Endothelial cell of umbilical vein (primary cell): ENCODE measurements at regions not wholly inside any gene's neighbourhood (a gene's known extent, or its start where the extent isn't known, plus 50 kb on each side); places are given as distances from the start of the nearest gene placed in this dataset.
A peak's percentile ranks its signal among the peaks of the same experiment; 100 is the strongest.

ENCODE experiments used
- BruUV-seq: library from RNA; stranded (reverse); fragments of 400-500 nt; replicated peaks from 2 replicates; lab custom pipeline; 2021; lab: Mats Ljungman, UMichigan
- CTCF ChIA-PET: fragments of 300-600, 350-600 bp; sonication (Branson Sonifier 250); formaldehyde crosslinking; loops from one replicate; lab custom pipeline; 2021; ENCODE audit warnings: antibody characterized with exemption, inconsistent platforms; lab: Charles Lee
- POLR2A ChIA-PET: fragments of 300-600, 350-600 bp; sonication (Branson Sonifier 250); formaldehyde crosslinking; loops from one replicate; lab custom pipeline; 2021; ENCODE audit warnings: antibody characterized with exemption, inconsistent platforms; lab: Charles Lee
- DNase-seq: peaks from one replicate; pipeline ENCODE4 v3.0.0-alpha.2; 2011; ENCODE audit warnings: low read depth, low spot score
- FAIRE-seq: peaks from 2 replicates; lab custom pipeline; 2011; peaks lifted over from hg19 to GRCh38; lab: Jason Lieb, UNC
- H2AFZ ChIP-seq: 2 replicates; pipeline ENCODE4 v1.6.0; 2012; ENCODE audit warnings: low read depth, low read length, control low read depth, inconsistent platforms
- H3K27ac ChIP-seq: 2 replicates; pipeline ENCODE4 v1.5.1; 2011; ENCODE audit warnings: low read depth, mild to moderate bottlenecking, control low read depth, low read length, moderate library complexity; ENCODE audit not compliant: insufficient read depth
- H3K27me3 ChIP-seq, 2 experiments: 2 replicates each; pipeline versions ENCODE4 v1.6.0 to v1.6.1; 2011; ENCODE audit warnings: low read length in 2 of 2, mixed read lengths in 1 of 2; ENCODE audit not compliant: control insufficient read depth in 2 of 2, insufficient read depth in 2 of 2
- H3K36me3 ChIP-seq, 2 experiments: 2 replicates in 1 of 2; 3 replicates in 1 of 2; pipeline ENCODE4 v1.5.1; 2011; ENCODE audit warnings: low read length in 2 of 2, mild to moderate bottlenecking in 1 of 2, moderate library complexity in 1 of 2; ENCODE audit not compliant: control insufficient read depth in 2 of 2, insufficient read depth in 2 of 2; ENCODE audit errors: extremely low read depth in 1 of 2
- H3K4me1 ChIP-seq: 3 replicates; pipeline ENCODE4 v1.5.1; 2011; ENCODE audit warnings: mild to moderate bottlenecking, low read length; ENCODE audit not compliant: control insufficient read depth, insufficient read depth; ENCODE audit errors: extremely low read depth
- H3K4me2 ChIP-seq: 2 replicates; pipeline ENCODE4 v1.6.1; 2011; ENCODE audit warnings: low read length, control low read depth, mixed read lengths; ENCODE audit not compliant: insufficient read depth
- H3K4me3 ChIP-seq, 3 experiments: fragments of 200-600 bp in 1 of 3; sonication (generic), shearing (Covaris generic) in 1 of 3; replicated peaks in 1 of 3; 2 replicates each; pipeline ENCODE4 v1.5.1; 2011 to 2016; ENCODE audit warnings: control low read depth in 3 of 3, low read length in 3 of 3, mild to moderate bottlenecking in 2 of 3, inconsistent platforms in 1 of 3, low read depth in 1 of 3, moderate library complexity in 1 of 3; ENCODE audit not compliant: insufficient read depth in 1 of 3
- H3K79me2 ChIP-seq: 2 replicates; pipeline ENCODE4 v1.6.0; 2012; ENCODE audit warnings: low read length, inconsistent platforms; ENCODE audit not compliant: control insufficient read depth, insufficient read depth
- H3K9ac ChIP-seq: replicated peaks from 2 replicates; pipeline ENCODE3; 2011; ENCODE audit warnings: low read length, control low read depth; ENCODE audit not compliant: insufficient read depth; ENCODE audit errors: extremely low read depth
- H3K9me1 ChIP-seq: replicated peaks from 3 replicates; pipeline ENCODE4 v1.6.0; 2011; ENCODE audit warnings: mild to moderate bottlenecking, low read length; ENCODE audit not compliant: control insufficient read depth, insufficient read depth; ENCODE audit errors: extremely low read depth
- H3K9me3 ChIP-seq: replicated peaks from 2 replicates; pipeline ENCODE4 v1.5.1; 2012; ENCODE audit warnings: low read length, inconsistent platforms; ENCODE audit not compliant: control insufficient read depth, insufficient read depth
- H4K20me1 ChIP-seq: replicated peaks from 2 replicates; pipeline ENCODE3; 2011; ENCODE audit warnings: mild to moderate bottlenecking, low read length; ENCODE audit not compliant: control insufficient read depth, insufficient read depth; ENCODE audit errors: extremely low read depth
- FOS ChIP-seq: IDR thresholded peaks from 2 replicates; pipeline ENCODE4 v1.6.1; 2011; ENCODE audit warnings: mild to moderate bottlenecking, low read length, moderate library complexity, borderline replicate concordance; ENCODE audit not compliant: insufficient read depth
- GATA2 ChIP-seq: IDR thresholded peaks from 2 replicates; pipeline ENCODE4 v1.7.0; 2011; ENCODE audit warnings: low read depth, mild to moderate bottlenecking, moderate library complexity, mixed read lengths, low read length; ENCODE audit not compliant: insufficient read length, insufficient read depth
- MYC ChIP-seq: IDR thresholded peaks from one replicate; pipeline ENCODE4 v1.6.1; 2011; ENCODE audit warnings: mild to moderate bottlenecking, low read depth, low read length
- POLR2AphosphoS5 ChIP-seq: IDR thresholded peaks from 2 replicates; pipeline ENCODE4 v1.6.1; 2012; ENCODE audit warnings: low read depth, mild to moderate bottlenecking, control low read depth, low read length, moderate library complexity; ENCODE audit not compliant: insufficient read depth
- dilution Hi-C: fragments of 300-500 bp; cut with MboI; formaldehyde crosslinking; loops from one replicate; pipeline ENCODE4 v1.15.0; 2019; ENCODE audit warnings: low sequenced_read_pairs; ENCODE audit not compliant: extremely low pct_ligation_motif_present
- intact Hi-C: fragments of 100-400 bp; cut with micrococcal nuclease; formaldehyde crosslinking; loops from one replicate; pipeline ENCODE4 v1.10.0; 2022
- TF ChIP-seq, protein P1 (sequence below): IDR thresholded peaks from 2 replicates; pipeline ENCODE4 v1.6.1; 2011; ENCODE audit not compliant: insufficient read depth, insufficient read length
- TF ChIP-seq, protein P2 (sequence below), 2 donors: IDR thresholded peaks; 1 replicate in 1 of 2; 2 replicates in 1 of 2; pipeline ENCODE4 v1.5.1; 2011; ENCODE audit warnings: low read length in 2 of 2, mild to moderate bottlenecking in 2 of 2, moderate library complexity in 2 of 2, control low read depth in 1 of 2, inconsistent platforms in 1 of 2, low read depth in 1 of 2; ENCODE audit not compliant: insufficient read depth in 1 of 2; ENCODE audit errors: extremely low read depth in 1 of 2

DNA sequence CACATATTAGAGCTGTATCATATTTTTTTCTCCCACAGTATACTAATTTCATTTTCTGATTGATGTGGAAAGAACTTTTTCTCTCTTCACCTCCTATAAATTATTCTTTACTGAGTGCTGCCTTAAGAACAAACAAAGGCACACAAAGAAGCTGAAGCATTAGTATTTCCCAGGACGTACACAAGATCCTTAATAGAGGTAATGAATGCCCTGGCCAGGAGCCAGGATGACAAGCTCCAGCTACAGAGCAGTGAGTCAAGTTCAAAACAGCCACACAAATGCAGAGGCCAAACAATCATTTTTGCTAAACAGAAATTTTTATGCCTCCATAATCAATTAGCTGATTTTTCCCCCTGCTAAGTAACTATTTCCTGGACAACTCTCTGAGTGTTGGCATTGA is 639.6 kb downstream of the EPHA7 start:
- no peak for TF ChIP-seq GATA2
- TF ChIP-seq FOS: no peak
- TF ChIP-seq, protein P1, sequence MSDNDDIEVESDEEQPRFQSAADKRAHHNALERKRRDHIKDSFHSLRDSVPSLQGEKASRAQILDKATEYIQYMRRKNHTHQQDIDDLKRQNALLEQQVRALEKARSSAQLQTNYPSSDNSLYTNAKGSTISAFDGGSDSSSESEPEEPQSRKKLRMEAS: no peak
- TF ChIP-seq MYC: no peak
- TF ChIP-seq POLR2AphosphoS5: no peak
- Histone ChIP-seq H3K9me3 (no peaks in the 10 kb centered on the region), H3K9me1 (no peaks in the 10 kb centered on the region), H3K4me2 (no peak overlapping the region), H3K27ac (no peak overlapping the region), H4K20me1 (no peaks in the 10 kb centered on the region), H2AFZ (peak overlapping the region; percentile 29), H3K79me2 (no peaks in the 10 kb centered on the region), H3K4me1 (no peaks in the 10 kb centered on the region), H3K4me3 (no peak overlapping the region), H3K36me3 (no peaks in the 10 kb centered on the region), H3K9ac (peak overlapping the region; percentile 3), H3K27me3 (no peaks in the 10 kb centered on the region)
- DNase-seq (peak; percentile 72), FAIRE-seq (peak; percentile 55)
- CTCF ChIA-PET: interaction anchor here (0.6 to 1.4 kb wide), 3 partner anchors 10 to 645 kb away, joined by 3 read pairs; no protein-coding TSS in a partner anchor
- intact Hi-C loops (no loop called here), dilution Hi-C loops (no loop called here)
- no TSS peak for BruUV-seq
- POLR2A ChIA-PET: no interaction called here

DNA sequence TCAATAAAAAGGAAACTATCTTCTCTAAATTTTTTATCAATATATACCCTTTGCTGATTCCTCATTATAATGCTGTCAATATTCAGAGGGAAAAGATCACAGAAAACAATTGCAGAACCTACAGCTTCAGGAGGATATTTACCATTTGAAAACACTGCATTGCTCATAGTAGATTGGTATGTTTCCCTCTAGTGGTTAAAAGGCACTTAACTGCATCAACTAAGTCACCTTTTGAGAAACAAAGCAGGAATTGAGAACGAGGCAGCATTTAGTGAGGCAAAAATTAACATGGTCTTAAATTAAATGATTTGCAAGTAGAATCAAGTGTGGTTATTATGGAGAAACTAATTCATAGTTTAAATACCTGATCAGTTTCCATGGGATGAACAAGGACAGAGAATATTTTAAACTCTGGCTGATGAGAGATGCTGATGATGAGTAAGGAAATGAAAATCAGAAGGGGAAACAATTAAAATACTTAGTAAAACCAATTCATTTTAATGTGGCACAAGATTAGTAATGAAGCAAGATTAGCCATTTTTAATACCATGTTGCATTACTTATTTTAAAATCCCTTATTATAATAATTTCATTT is 642.1 kb downstream of the EPHA7 start:
- Histone ChIP-seq H3K27ac (no peak overlapping the region), H2AFZ (no peak overlapping the region), H3K4me1 (no peaks in the 10 kb centered on the region), H3K36me3 (no peaks in the 10 kb centered on the region), H3K4me3 (no peak overlapping the region), H3K9ac (no peak overlapping the region), H3K9me1 (no peaks in the 10 kb centered on the region), H3K9me3 (no peaks in the 10 kb centered on the region), H4K20me1 (no peaks in the 10 kb centered on the region), H3K79me2 (no peaks in the 10 kb centered on the region), H3K27me3 (no peaks in the 10 kb centered on the region), H3K4me2 (no peak overlapping the region)
- CTCF ChIA-PET: interaction anchor here (1.0 kb wide), 1 partner anchor 647 kb away, joined by 3 read pairs; no protein-coding TSS in a partner anchor
- dilution Hi-C loops: no loop called here
- peak; percentile 55 for FAIRE-seq
- peak; percentile 39 for DNase-seq
- BruUV-seq: no TSS peak
- POLR2A ChIA-PET: no interaction called here
- TF ChIP-seq GATA2: no peak
- TF ChIP-seq, protein P2, sequence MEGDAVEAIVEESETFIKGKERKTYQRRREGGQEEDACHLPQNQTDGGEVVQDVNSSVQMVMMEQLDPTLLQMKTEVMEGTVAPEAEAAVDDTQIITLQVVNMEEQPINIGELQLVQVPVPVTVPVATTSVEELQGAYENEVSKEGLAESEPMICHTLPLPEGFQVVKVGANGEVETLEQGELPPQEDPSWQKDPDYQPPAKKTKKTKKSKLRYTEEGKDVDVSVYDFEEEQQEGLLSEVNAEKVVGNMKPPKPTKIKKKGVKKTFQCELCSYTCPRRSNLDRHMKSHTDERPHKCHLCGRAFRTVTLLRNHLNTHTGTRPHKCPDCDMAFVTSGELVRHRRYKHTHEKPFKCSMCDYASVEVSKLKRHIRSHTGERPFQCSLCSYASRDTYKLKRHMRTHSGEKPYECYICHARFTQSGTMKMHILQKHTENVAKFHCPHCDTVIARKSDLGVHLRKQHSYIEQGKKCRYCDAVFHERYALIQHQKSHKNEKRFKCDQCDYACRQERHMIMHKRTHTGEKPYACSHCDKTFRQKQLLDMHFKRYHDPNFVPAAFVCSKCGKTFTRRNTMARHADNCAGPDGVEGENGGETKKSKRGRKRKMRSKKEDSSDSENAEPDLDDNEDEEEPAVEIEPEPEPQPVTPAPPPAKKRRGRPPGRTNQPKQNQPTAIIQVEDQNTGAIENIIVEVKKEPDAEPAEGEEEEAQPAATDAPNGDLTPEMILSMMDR (IDR thresholded peaks at IDR 0.05; ENCODE audit: extremely low read depth in 1 of 2, insufficient read depth in 1 of 2, low read depth in 1 of 2, low read length in 2 of 2): peak; percentile 30 to 37
- intact Hi-C loops: loop anchor here (2.0 kb wide), 1 partner anchor 654 kb away; no protein-coding TSS in a partner anchor
